Progenitor cell of endocrine pancreas (in vitro differentiated cells): ENCODE measurements at regions not wholly inside any gene's neighbourhood (a gene's known extent, or its start where the extent isn't known, plus 50 kb on each side); places are given as distances from the start of the nearest gene placed in this dataset.

Experiments used
- DNase-seq: peaks from one replicate; pipeline ENCODE4 v3.0.0; 2021; ENCODE audit warnings: low spot score; ENCODE audit not compliant: unreplicated experiment
- H3K27ac Mint-ChIP-seq: 2 replicates; pipeline ENCODE4 v1.8.0; 2021; ENCODE audit warnings: mild to moderate bottlenecking, moderate library complexity, mixed read lengths
- H3K27me3 Mint-ChIP-seq: 2 replicates; pipeline ENCODE4 v1.8.0; 2021; ENCODE audit warnings: mixed read lengths
- H3K36me3 Mint-ChIP-seq: 2 replicates; pipeline ENCODE4 v1.8.0; 2022; ENCODE audit warnings: mixed read lengths; ENCODE audit not compliant: insufficient read depth
- H3K4me1 Mint-ChIP-seq: 2 replicates; pipeline ENCODE4 v1.8.0; 2021; ENCODE audit warnings: low read depth, mixed read lengths
- H3K4me3 Mint-ChIP-seq: 2 replicates; pipeline ENCODE4 v1.8.0; 2021; ENCODE audit warnings: low read depth, mild to moderate bottlenecking, moderate library complexity, mixed read lengths
- H3K9me3 Mint-ChIP-seq: 2 replicates; pipeline ENCODE4 v1.8.0; 2021; ENCODE audit warnings: low read depth, mixed read lengths
- TF ChIP-seq, protein P1 (sequence below): fragments of 200-600 bp; sonication (generic); IDR thresholded peaks from one replicate; pipeline ENCODE4 v1.5.0; 2021; ENCODE audit warnings: antibody characterized with exemption, mild to moderate bottlenecking; ENCODE audit not compliant: unreplicated experiment

- Mint-ChIP-seq H3K27ac (no peak overlapping the region), H3K36me3 (peaks cover 1% of the 10 kb centered on the region), H3K4me3 (no peak overlapping the region), H3K4me1 (no peaks in the 10 kb centered on the region), H3K9me3 (peaks cover 48% of the 10 kb centered on the region), H3K27me3 (no peaks in the 10 kb centered on the region)
- no peak for DNase-seq
- TF ChIP-seq, protein P1, sequence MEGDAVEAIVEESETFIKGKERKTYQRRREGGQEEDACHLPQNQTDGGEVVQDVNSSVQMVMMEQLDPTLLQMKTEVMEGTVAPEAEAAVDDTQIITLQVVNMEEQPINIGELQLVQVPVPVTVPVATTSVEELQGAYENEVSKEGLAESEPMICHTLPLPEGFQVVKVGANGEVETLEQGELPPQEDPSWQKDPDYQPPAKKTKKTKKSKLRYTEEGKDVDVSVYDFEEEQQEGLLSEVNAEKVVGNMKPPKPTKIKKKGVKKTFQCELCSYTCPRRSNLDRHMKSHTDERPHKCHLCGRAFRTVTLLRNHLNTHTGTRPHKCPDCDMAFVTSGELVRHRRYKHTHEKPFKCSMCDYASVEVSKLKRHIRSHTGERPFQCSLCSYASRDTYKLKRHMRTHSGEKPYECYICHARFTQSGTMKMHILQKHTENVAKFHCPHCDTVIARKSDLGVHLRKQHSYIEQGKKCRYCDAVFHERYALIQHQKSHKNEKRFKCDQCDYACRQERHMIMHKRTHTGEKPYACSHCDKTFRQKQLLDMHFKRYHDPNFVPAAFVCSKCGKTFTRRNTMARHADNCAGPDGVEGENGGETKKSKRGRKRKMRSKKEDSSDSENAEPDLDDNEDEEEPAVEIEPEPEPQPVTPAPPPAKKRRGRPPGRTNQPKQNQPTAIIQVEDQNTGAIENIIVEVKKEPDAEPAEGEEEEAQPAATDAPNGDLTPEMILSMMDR: no peak
These were observed 749.5 kb downstream of the KCNJ18 start for GRCh38 chr17:22441776-22442175.

DNA sequence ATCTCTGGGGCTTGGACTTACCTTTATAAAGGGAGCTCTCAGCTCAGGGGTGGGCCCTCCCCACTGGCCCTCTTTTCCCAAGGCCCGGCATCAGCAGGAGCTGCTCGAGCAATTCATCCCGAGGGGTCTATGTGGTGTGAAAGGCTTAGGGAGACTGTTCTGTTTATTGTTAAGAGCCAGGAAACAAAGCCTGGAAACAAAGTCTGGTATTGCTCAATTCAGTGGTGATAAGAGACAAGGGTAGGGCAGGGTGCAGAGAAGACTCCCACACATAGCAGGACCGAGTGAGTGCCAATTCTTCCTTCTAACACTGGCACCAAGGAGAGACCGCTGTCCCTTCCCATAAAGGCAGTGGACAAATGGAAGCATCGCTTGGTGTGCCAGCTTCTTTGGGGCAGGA, 750.7 kb downstream of the KCNJ18 start:
- Mint-ChIP-seq H3K4me3 (no peak overlapping the region), H3K36me3 (no peaks in the 10 kb centered on the region), H3K4me1 (no peaks in the 10 kb centered on the region), H3K27ac (no peak overlapping the region), H3K9me3 (peaks cover 47% of the 10 kb centered on the region), H3K27me3 (no peaks in the 10 kb centered on the region)
- DNase-seq: no peak
- TF ChIP-seq, protein P1: no peak

- Mint-ChIP-seq H3K27ac (no peak overlapping the region), H3K4me3 (no peak overlapping the region), H3K36me3 (peaks cover 3% of the 10 kb centered on the region), H3K27me3 (no peaks in the 10 kb centered on the region), H3K4me1 (no peaks in the 10 kb centered on the region), H3K9me3 (peaks cover 46% of the 10 kb centered on the region)
- DNase-seq: no peak
- TF ChIP-seq, protein P1: no peak
These were observed 760.9 kb downstream of the KCNJ18 start for GRCh38 chr17:22453181-22453580.

GRCh38 chr17:22454070-22454999, 762.0 kb downstream of the KCNJ18 start:
- peaks cover 3% of the 10 kb centered on the region for H3K36me3 Mint-ChIP-seq
- no peak overlapping the region for H3K4me3 Mint-ChIP-seq
- TF ChIP-seq, protein P1: no peak
- no peaks in the 10 kb centered on the region for H3K27me3 Mint-ChIP-seq
- no peaks in the 10 kb centered on the region for H3K4me1 Mint-ChIP-seq
- no peak for DNase-seq
- peaks cover 45% of the 10 kb centered on the region for H3K9me3 Mint-ChIP-seq
- no peak overlapping the region for H3K27ac Mint-ChIP-seq

GRCh38 chr17:22459331-22459952, 767.1 kb downstream of the KCNJ18 start:
- no peak overlapping the region for H3K4me3 Mint-ChIP-seq
- TF ChIP-seq, protein P1: no peak
- no peaks in the 10 kb centered on the region for H3K4me1 Mint-ChIP-seq
- H3K27me3 Mint-ChIP-seq: no peaks in the 10 kb centered on the region
- no peak for DNase-seq
- peaks cover 6% of the 10 kb centered on the region for H3K36me3 Mint-ChIP-seq
- peaks cover 57% of the 10 kb centered on the region for H3K9me3 Mint-ChIP-seq
- H3K27ac Mint-ChIP-seq: no peak overlapping the region
